IMR-90 (cell line): ENCODE measurements at regions not wholly inside any gene's neighbourhood (a gene's known extent, or its start where the extent isn't known, plus 50 kb on each side); places are given as distances from the start of the nearest gene placed in this dataset.

Source experiments
- ATAC-seq: fragments of 200-7000 bp; cut with Tn5 transposase; 2 replicates; pipeline ENCODE4 v1.9.1; 2020; ENCODE audit warnings: low read depth, mild to moderate bottlenecking, moderate library complexity
- BruUV-seq: library from RNA; stranded (reverse); fragments of 400-500 nt; replicated peaks from 2 replicates; lab custom pipeline; 2021; lab: Mats Ljungman, UMichigan
- CTCF ChIA-PET: fragments of 300-600 bp; formaldehyde crosslinking; extraction: SDS; loops from one replicate; lab custom pipeline; 2021; ENCODE audit warnings: antibody characterized with exemption; lab: Yijun Ruan, JAX
- POLR2A ChIA-PET: fragments of 300-600 bp; sonication (Branson Sonifier 250); formaldehyde crosslinking; loops from one replicate; lab custom pipeline; 2022; ENCODE audit warnings: antibody characterized with exemption; ENCODE audit not compliant: unreplicated experiment; lab: Charles Lee
- DNase-seq: peaks from one replicate; pipeline ENCODE4 v3.0.0; 2013
- H2AFZ ChIP-seq: replicated peaks from 2 replicates; pipeline ENCODE3; 2013; ENCODE audit warnings: low read length, mild to moderate bottlenecking; ENCODE audit not compliant: poor library complexity
- H2AK5ac ChIP-seq: 2 replicates; pipeline ENCODE4 v1.6.1; 2013; ENCODE audit warnings: low read depth, low read length, inconsistent platforms
- H2AK9ac ChIP-seq: replicated peaks from 2 replicates; pipeline ENCODE3; 2013; ENCODE audit warnings: mild to moderate bottlenecking, low read depth, low read length, moderate library complexity; ENCODE audit not compliant: poor library complexity
- H2BK120ac ChIP-seq: 2 replicates; pipeline ENCODE4 v1.6.1; 2013; ENCODE audit warnings: low read depth, low read length, inconsistent platforms
- H2BK15ac ChIP-seq: 3 replicates; pipeline ENCODE4 v1.6.1; 2013; ENCODE audit warnings: low read depth, low read length, inconsistent platforms
- H2BK20ac ChIP-seq: 2 replicates; pipeline ENCODE4 v1.6.1; 2013; ENCODE audit warnings: low read depth, mild to moderate bottlenecking, inconsistent platforms, low read length, moderate library complexity
- H2BK5ac ChIP-seq: 2 replicates; pipeline ENCODE4 v1.6.1; 2013; ENCODE audit warnings: mild to moderate bottlenecking, low read depth, low read length, inconsistent platforms; ENCODE audit not compliant: poor library complexity, severe bottlenecking
- H3K14ac ChIP-seq: replicated peaks from 2 replicates; pipeline ENCODE4 v1.6.1; 2013; ENCODE audit warnings: low read depth, low read length, inconsistent platforms
- H3K18ac ChIP-seq: 2 replicates; pipeline ENCODE4 v1.6.1; 2013; ENCODE audit warnings: low read depth, low read length, control low read depth
- H3K23ac ChIP-seq: 2 replicates; pipeline ENCODE4 v1.6.1; 2013; ENCODE audit warnings: low read depth, low read length, inconsistent platforms
- H3K27ac ChIP-seq: 2 replicates; pipeline ENCODE4 v1.5.1; 2013; ENCODE audit warnings: mild to moderate bottlenecking, control low read depth, low read length; ENCODE audit not compliant: insufficient read depth
- H3K27me3 ChIP-seq: 2 replicates; pipeline ENCODE4 v1.6.1; 2013; ENCODE audit warnings: low read length; ENCODE audit not compliant: control insufficient read depth, insufficient read depth
- H3K36me3 ChIP-seq: 2 replicates; pipeline ENCODE4 v1.6.1; 2013; ENCODE audit warnings: low read length, mixed read lengths; ENCODE audit not compliant: control insufficient read depth, insufficient read depth
- H3K4ac ChIP-seq: 2 replicates; pipeline ENCODE4 v1.6.1; 2013; ENCODE audit warnings: low read depth, low read length, inconsistent platforms
- H3K4me1 ChIP-seq: 2 replicates; pipeline ENCODE4 v1.6.1; 2013; ENCODE audit warnings: low read length, mixed read lengths; ENCODE audit not compliant: control insufficient read depth, insufficient read depth
- H3K4me2 ChIP-seq: 2 replicates; pipeline ENCODE4 v1.6.1; 2013; ENCODE audit warnings: low read depth, mild to moderate bottlenecking, control low read depth, low read length, moderate library complexity
- H3K4me3 ChIP-seq: 2 replicates; pipeline ENCODE4 v1.5.1; 2013; ENCODE audit warnings: low read depth, mild to moderate bottlenecking, control low read depth, low read length, moderate library complexity; ENCODE audit not compliant: insufficient read depth
- H3K56ac ChIP-seq: 2 replicates; pipeline ENCODE4 v1.6.1; 2013; ENCODE audit warnings: low read length, inconsistent platforms; ENCODE audit not compliant: insufficient read depth; ENCODE audit errors: extremely low read depth
- H3K79me1 ChIP-seq, 2 experiments: 2 replicates each; pipeline ENCODE4 v1.6.1; 2013; ENCODE audit warnings: low read length in 2 of 2, inconsistent platforms in 1 of 2, low read depth in 1 of 2
- H3K9ac ChIP-seq: 2 replicates; pipeline ENCODE4 v1.6.1; 2013; ENCODE audit warnings: low read depth, low read length, control low read depth
- H3K9me1 ChIP-seq: 2 replicates; pipeline ENCODE4 v1.6.1; 2013; ENCODE audit warnings: low read length, inconsistent platforms; ENCODE audit not compliant: insufficient read depth
- H3K9me3 ChIP-seq: 2 replicates; pipeline ENCODE4 v1.6.1; 2013; ENCODE audit warnings: low read length; ENCODE audit not compliant: control insufficient read depth, insufficient read depth
- H4K20me1 ChIP-seq: 2 replicates; pipeline ENCODE4 v1.6.1; 2013; ENCODE audit warnings: low read length, inconsistent platforms; ENCODE audit not compliant: insufficient read depth
- H4K5ac ChIP-seq: 2 replicates; pipeline ENCODE4 v1.6.1; 2013; ENCODE audit warnings: mild to moderate bottlenecking, low read depth, low read length, control low read depth
- H4K8ac ChIP-seq, 2 experiments: 2 replicates each; pipeline ENCODE4 v1.6.1; 2013; ENCODE audit warnings: low read depth in 2 of 2, low read length in 2 of 2, control low read depth in 1 of 2, inconsistent platforms in 1 of 2
- H4K91ac ChIP-seq: 2 replicates; pipeline ENCODE4 v1.6.1; 2013; ENCODE audit warnings: low read depth, low read length, inconsistent platforms; ENCODE audit not compliant: insufficient read depth
- BHLHE40 ChIP-seq: fragments of 150-350 bp; IDR thresholded peaks from 2 replicates; pipeline ENCODE4 v1.6.1; 2016; ENCODE audit warnings: mild to moderate bottlenecking, low read depth, low read length
- CEBPB ChIP-seq: IDR thresholded peaks from 2 replicates; pipeline ENCODE4 v1.6.1; 2012; ENCODE audit warnings: low read depth, low read length, improper control_type of control experiment
- CHD1 ChIP-seq: IDR thresholded peaks from 2 replicates; pipeline ENCODE4 v1.6.1; 2012; ENCODE audit warnings: low read depth, low read length, improper control_type of control experiment
- ELK1 ChIP-seq: fragments of 150-350 bp; IDR thresholded peaks from 2 replicates; pipeline ENCODE4 v1.6.1; 2016; ENCODE audit warnings: low read depth, mild to moderate bottlenecking, low read length, moderate library complexity, borderline replicate concordance
- FOS ChIP-seq: fragments of 150-350 bp; IDR thresholded peaks from 2 replicates; pipeline ENCODE4 v1.6.1; 2016; ENCODE audit warnings: low read depth, low read length
- MAFK ChIP-seq: IDR thresholded peaks from 2 replicates; pipeline ENCODE4 v1.6.1; 2012; ENCODE audit warnings: low read depth, low read length, improper control_type of control experiment
- MAZ ChIP-seq: IDR thresholded peaks from 2 replicates; pipeline ENCODE4 v1.6.1; 2012; ENCODE audit warnings: low read depth, mild to moderate bottlenecking, low read length, improper control_type of control experiment, moderate library complexity, borderline replicate concordance
- MXI1 ChIP-seq: IDR thresholded peaks from 2 replicates; pipeline ENCODE4 v1.6.1; 2012; ENCODE audit warnings: low read depth, mild to moderate bottlenecking, low read length, moderate library complexity, borderline replicate concordance
- NFE2L2 ChIP-seq: fragments of 150-350 bp; IDR thresholded peaks from 2 replicates; pipeline ENCODE4 v1.6.1; 2016; ENCODE audit warnings: low read depth, mild to moderate bottlenecking, low read length
- POLR2A ChIP-seq: IDR thresholded peaks from 2 replicates; pipeline ENCODE4 v1.6.1; 2012; ENCODE audit warnings: mild to moderate bottlenecking, low read depth, low read length
- RAD21 ChIP-seq: IDR thresholded peaks from 2 replicates; pipeline ENCODE4 v1.6.1; 2012; ENCODE audit warnings: low read length, improper control_type of control experiment
- RCOR1 ChIP-seq: IDR thresholded peaks from 2 replicates; pipeline ENCODE4 v1.6.1; 2012; ENCODE audit warnings: mild to moderate bottlenecking, low read length, improper control_type of control experiment; ENCODE audit not compliant: insufficient replicate concordance
- RFX5 ChIP-seq: IDR thresholded peaks from 2 replicates; pipeline ENCODE4 v1.8.0; 2012; ENCODE audit warnings: low read depth, mild to moderate bottlenecking, low read length, moderate library complexity
- SMC3 ChIP-seq: fragments of 150-350 bp; IDR thresholded peaks from 2 replicates; pipeline ENCODE4 v1.6.1; 2016; ENCODE audit warnings: low read depth, mild to moderate bottlenecking, antibody characterized with exemption, low read length, moderate library complexity
- WGBS, 2 experiments: methylation state at CpG; one replicate each; pipeline versions ENCODE4 v1.1.5 to v1.1.7; 2013; ENCODE audit warnings: missing lambda C conversion rate in 2 of 2; ENCODE audit not compliant: insufficient read length in 1 of 2; ENCODE audit errors: extremely low coverage in 2 of 2; 5-methylcytosine and 5-hydroxymethylcytosine counted together
- dilution Hi-C: fragments of 300-500 bp; cut with HindIII; formaldehyde crosslinking; loops from one replicate; pipeline ENCODE4 v1.14.3; 2018; ENCODE audit warnings: low sequenced_read_pairs; ENCODE audit not compliant: unreplicated experiment
- in situ Hi-C: fragments of 300-500 bp; cut with MboI; formaldehyde crosslinking; loops from 3 replicates; pipeline ENCODE4 v1.14.3; 2019; ENCODE audit warnings: low sequenced_read_pairs, inconsistent platforms, mixed read lengths
- intact Hi-C: fragments of 100-400 bp; cut with micrococcal nuclease; formaldehyde crosslinking; loops from 2 replicates; pipeline ENCODE4 v1.10.0; 2022
- TF ChIP-seq, protein P1 (sequence below): fragments of 150-350 bp; IDR thresholded peaks from 2 replicates; pipeline ENCODE4 v1.6.1; 2017; ENCODE audit warnings: mild to moderate bottlenecking, antibody characterized with exemption, low read length, low read depth
- TF ChIP-seq, protein P2 (sequence below): conservative IDR thresholded peaks from 2 replicates; pipeline ENCODE4 v1.5.1; 2012; ENCODE audit warnings: mild to moderate bottlenecking, low read depth, low read length, improper control_type of control experiment

DNA sequence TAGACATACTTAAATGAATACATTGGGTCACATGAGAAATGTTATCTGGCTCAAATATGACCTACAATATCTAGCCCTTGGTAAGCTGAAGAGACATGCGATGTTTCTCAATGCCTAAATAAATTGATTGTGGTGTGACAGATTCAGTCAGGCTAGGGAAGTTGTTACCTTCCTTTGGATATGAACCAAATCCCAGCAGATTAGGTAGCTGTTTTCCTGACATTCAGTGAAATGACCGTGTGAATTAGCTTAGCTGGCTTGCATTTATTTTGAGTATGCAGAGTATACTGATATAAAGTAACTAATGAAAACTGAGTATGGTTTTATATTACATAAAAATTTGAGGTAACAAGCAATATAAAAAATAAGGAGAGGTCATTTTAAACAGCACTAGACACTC, 288.2 kb downstream of the GJA1 start:
- peaks cover 2% of the 10 kb centered on the region; the same call in 1 of the 2 replicates for H3K9me3 ChIP-seq
- H2BK20ac ChIP-seq: no peak overlapping the region
- CTCF ChIA-PET: no interaction called here
- no peak for ATAC-seq
- H3K4ac ChIP-seq: no peak overlapping the region
- H2BK120ac ChIP-seq: no peak overlapping the region
- TF ChIP-seq, protein P1, sequence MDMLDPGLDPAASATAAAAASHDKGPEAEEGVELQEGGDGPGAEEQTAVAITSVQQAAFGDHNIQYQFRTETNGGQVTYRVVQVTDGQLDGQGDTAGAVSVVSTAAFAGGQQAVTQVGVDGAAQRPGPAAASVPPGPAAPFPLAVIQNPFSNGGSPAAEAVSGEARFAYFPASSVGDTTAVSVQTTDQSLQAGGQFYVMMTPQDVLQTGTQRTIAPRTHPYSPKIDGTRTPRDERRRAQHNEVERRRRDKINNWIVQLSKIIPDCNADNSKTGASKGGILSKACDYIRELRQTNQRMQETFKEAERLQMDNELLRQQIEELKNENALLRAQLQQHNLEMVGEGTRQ: no peak
- TF ChIP-seq BHLHE40: no peak
- TF ChIP-seq RFX5: no peak
- TF ChIP-seq RAD21: no peak
- TF ChIP-seq SMC3: no peak
- TF ChIP-seq ELK1: no peak
- TF ChIP-seq, protein P2, sequence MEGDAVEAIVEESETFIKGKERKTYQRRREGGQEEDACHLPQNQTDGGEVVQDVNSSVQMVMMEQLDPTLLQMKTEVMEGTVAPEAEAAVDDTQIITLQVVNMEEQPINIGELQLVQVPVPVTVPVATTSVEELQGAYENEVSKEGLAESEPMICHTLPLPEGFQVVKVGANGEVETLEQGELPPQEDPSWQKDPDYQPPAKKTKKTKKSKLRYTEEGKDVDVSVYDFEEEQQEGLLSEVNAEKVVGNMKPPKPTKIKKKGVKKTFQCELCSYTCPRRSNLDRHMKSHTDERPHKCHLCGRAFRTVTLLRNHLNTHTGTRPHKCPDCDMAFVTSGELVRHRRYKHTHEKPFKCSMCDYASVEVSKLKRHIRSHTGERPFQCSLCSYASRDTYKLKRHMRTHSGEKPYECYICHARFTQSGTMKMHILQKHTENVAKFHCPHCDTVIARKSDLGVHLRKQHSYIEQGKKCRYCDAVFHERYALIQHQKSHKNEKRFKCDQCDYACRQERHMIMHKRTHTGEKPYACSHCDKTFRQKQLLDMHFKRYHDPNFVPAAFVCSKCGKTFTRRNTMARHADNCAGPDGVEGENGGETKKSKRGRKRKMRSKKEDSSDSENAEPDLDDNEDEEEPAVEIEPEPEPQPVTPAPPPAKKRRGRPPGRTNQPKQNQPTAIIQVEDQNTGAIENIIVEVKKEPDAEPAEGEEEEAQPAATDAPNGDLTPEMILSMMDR: no peak
- TF ChIP-seq FOS: no peak
- no peak for TF ChIP-seq NFE2L2
- TF ChIP-seq RCOR1: no peak
- TF ChIP-seq CHD1: no peak
- TF ChIP-seq MAZ: no peak
- TF ChIP-seq MAFK: no peak
- no peak for TF ChIP-seq CEBPB
- no peak for TF ChIP-seq POLR2A
- TF ChIP-seq MXI1: no peak
- H3K9ac ChIP-seq: no peak overlapping the region
- no peak overlapping the region for H2AK9ac ChIP-seq
- no peaks in the 10 kb centered on the region for H3K36me3 ChIP-seq
- H4K20me1 ChIP-seq: no peaks in the 10 kb centered on the region
- H4K5ac ChIP-seq: no peak overlapping the region
- no peak overlapping the region for H3K23ac ChIP-seq
- no peaks in the 10 kb centered on the region for H3K9me1 ChIP-seq
- no peak overlapping the region for H3K27ac ChIP-seq
- intact Hi-C loops (no loop called here), dilution Hi-C loops (no loop called here), in situ Hi-C loops (no loop called here)
- no CpG with 5 or more reads among the region's 2 CpGs for WGBS, 2 experiments
- no peak overlapping the region for H3K4me3 ChIP-seq
- no peak overlapping the region for H2BK15ac ChIP-seq
- DNase-seq: no peak
- H3K56ac ChIP-seq: no peak overlapping the region
- no peak overlapping the region; the same call in 1 of the 2 replicates for H3K14ac ChIP-seq
- no peak overlapping the region for H2BK5ac ChIP-seq
- no peaks in the 10 kb centered on the region for H3K4me1 ChIP-seq
- H3K18ac ChIP-seq: no peak overlapping the region
- H3K4me2 ChIP-seq: no peak overlapping the region
- H4K8ac ChIP-seq: no peak overlapping the region
- no peak overlapping the region for H4K91ac ChIP-seq
- no peak overlapping the region for H2AFZ ChIP-seq
- no peaks in the 10 kb centered on the region for H3K27me3 ChIP-seq
- no peaks in the 10 kb centered on the region for H3K79me1 ChIP-seq
- BruUV-seq: no TSS peak
- H2AK5ac ChIP-seq: no peak overlapping the region
- POLR2A ChIA-PET: no interaction called here
